Activated T-cell treated with anti-CD3 and anti-CD28 coated beads, Interleukin-2, amount 50 U/mL, for 4 hours (primary cell): ENCODE measurements at regions not wholly inside any gene's neighbourhood (a gene's known extent, or its start where the extent isn't known, plus 50 kb on each side); places are given as distances from the start of the nearest gene placed in this dataset.
A peak's percentile ranks its signal among the peaks of the same experiment; 100 is the strongest.

Experiments used
- ATAC-seq, 2 donors: fragments of 200-7000 bp; cut with Tn5 transposase; one replicate each; pipeline ENCODE4 v1.10.0; 2021
- DNase-seq: peaks from one replicate; pipeline ENCODE4 v3.0.0-alpha.2; 2020
- H3K27me3 Mint-ChIP-seq: one replicate; pipeline ENCODE4 v1.8.0; 2021; ENCODE audit warnings: low read depth, mixed read lengths
- H3K36me3 Mint-ChIP-seq: one replicate; pipeline ENCODE4 v1.8.0; 2022; ENCODE audit warnings: mixed read lengths; ENCODE audit not compliant: insufficient read depth
- H3K4me1 Mint-ChIP-seq: one replicate; pipeline ENCODE4 v1.8.0; 2021; ENCODE audit warnings: low read depth, mixed read lengths
- H3K4me3 Mint-ChIP-seq: one replicate; pipeline ENCODE4 v1.8.0; 2021; ENCODE audit warnings: mild to moderate bottlenecking, moderate library complexity, mixed read lengths
- H3K9me3 Mint-ChIP-seq: one replicate; pipeline ENCODE4 v1.8.0; 2021; ENCODE audit warnings: mixed read lengths

DNA sequence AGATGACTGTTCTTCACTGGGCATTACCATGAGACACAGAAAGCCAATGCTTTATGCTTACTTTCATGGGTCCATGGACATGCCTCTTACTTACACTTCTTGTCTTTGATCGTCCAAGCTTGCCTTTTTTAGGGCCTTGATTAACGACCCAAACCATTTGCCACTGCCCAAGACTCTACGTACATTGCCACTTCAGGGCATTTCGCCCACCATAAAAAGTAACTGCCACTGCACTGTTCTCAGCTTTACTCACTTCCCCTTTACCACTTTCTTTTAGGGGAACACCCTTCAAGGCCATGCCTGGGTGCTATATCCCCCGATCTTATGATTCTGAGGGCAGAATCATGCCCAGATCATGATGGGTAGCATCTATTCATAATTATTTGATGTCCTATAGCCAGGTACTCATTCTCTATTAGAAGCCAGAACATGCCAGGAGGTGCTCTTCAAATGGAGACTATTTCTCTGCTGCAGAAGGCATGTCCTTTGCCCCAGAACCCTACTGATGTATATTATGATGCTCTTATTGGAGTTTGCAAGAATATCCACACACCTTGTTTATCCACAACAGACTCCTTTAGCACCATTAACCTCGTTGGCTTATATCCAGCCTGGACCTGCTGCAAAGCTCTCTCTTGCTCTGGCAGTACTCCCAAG, 64.1 kb upstream of the RAD23B start:
- no peaks in the 10 kb centered on the region for H3K9me3 Mint-ChIP-seq
- H3K36me3 Mint-ChIP-seq: no peaks in the 10 kb centered on the region

DNA sequence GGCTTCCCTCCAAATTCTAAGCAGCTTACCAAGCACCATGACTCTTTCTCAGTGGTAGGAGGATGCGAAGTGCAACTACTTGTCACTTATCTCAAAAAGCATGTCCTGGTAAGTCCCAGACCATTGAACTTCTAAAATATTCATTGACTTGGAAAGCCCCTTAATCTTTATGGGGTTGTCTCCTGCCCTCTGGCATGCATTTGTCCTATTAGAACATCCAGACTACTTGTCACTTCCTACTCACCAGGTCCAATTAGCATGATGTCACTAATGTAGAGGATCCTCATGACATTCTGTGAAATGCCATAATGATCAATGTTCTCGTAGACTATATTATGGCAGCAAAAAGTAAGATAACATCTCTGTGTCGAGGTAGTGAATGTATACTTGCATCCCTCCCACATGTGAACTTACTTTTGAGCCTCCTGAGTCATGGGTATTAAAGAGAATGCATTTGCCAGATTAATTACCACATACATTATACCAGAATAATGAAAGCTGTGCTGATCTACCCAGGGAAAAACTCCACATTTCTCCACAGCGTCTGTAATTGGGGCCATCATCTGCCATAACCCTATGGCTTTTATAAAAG, 63.5 kb upstream of the RAD23B start:
- ATAC-seq: peak in 1 of 2 donors; percentile 41

More for the DNA sequence above, 64.1 kb upstream of the RAD23B start:
- Mint-ChIP-seq H3K27me3 (peaks cover 2% of the 10 kb centered on the region), H3K4me1 (peaks cover under 1% of the 10 kb centered on the region), H3K4me3 (no peak overlapping the region)
- no peak for DNase-seq
- ATAC-seq: no peak

DNA sequence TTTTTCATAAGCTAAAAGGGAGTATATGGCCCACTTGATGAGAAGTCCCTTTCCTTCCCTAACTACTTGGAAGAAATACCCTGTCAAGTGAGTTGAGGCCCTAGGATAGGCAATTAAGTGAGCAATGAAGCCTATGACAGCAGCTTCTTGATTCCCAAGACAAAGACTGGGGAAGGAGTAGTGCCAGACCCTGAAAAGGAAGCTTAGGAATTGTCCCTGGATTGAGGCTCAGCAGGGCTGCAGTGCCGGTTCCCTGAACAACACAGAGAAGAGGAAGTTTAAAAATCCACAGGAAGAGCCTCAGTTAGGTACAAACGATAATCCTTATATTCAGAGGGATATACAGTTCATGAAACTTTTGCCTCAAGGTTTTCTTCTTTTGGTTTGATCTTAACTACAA, 61.8 kb upstream of the RAD23B start:
- peaks cover 2% of the 10 kb centered on the region for H3K27me3 Mint-ChIP-seq
- no peaks in the 10 kb centered on the region for H3K9me3 Mint-ChIP-seq
- no peak overlapping the region for H3K4me3 Mint-ChIP-seq
- ATAC-seq (no peak), DNase-seq (no peak)
- no peaks in the 10 kb centered on the region for H3K4me1 Mint-ChIP-seq
- H3K36me3 Mint-ChIP-seq: no peaks in the 10 kb centered on the region

More for the DNA sequence above, 63.5 kb upstream of the RAD23B start:
- Mint-ChIP-seq H3K4me1 (no peaks in the 10 kb centered on the region), H3K27me3 (peaks cover 2% of the 10 kb centered on the region), H3K9me3 (no peaks in the 10 kb centered on the region), H3K4me3 (no peak overlapping the region), H3K36me3 (no peaks in the 10 kb centered on the region)
- DNase-seq: no peak

DNA sequence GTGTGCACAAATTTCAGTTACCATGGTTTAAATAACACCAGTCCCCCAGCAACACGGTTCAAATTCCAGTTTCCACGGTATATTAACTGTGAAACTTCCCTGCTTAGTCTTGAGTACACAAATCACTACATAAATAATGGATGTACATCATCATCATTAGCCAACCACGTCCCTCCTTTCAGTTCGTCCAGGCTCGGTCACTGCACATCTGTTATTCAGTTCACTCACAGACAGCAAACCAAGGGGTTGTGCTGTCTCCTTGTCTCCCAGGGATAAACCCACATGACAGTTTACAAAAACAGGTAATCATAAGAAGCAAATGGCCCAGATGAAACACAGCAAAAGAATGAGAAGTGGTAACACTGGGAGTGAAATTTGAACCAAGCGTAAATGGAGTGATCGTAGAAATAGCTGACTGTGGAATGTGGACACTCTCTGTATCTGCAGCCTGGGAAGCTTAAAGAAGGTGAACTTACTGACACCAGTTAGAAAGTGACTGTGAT, 61.0 kb upstream of the RAD23B start:
- ATAC-seq (no peak), DNase-seq (no peak)
- Mint-ChIP-seq H3K9me3 (no peaks in the 10 kb centered on the region), H3K4me1 (no peaks in the 10 kb centered on the region), H3K27me3 (peaks cover 3% of the 10 kb centered on the region), H3K36me3 (no peaks in the 10 kb centered on the region), H3K4me3 (no peak overlapping the region)

DNA sequence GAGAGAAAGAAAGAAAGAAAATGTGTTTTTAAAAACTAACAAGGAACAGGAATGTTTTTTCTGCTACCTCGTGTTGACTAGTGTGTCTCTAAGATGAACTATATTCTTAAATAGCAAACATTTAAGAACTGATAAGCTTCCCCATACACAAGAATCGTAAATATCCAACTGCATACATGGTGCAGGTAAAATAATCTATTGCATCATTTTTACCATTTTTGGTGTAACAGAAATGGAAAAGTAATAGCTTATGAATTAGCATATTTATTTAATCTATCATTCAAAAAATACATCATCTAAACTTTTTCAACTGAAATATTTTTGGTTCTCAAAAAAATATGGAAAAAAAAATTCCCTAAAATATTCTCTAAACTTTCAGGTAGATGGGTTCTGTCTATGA, 59.7 kb upstream of the RAD23B start:
- ATAC-seq: no peak
- Mint-ChIP-seq H3K9me3 (no peaks in the 10 kb centered on the region), H3K36me3 (no peaks in the 10 kb centered on the region), H3K4me3 (no peak overlapping the region), H3K27me3 (peaks cover 9% of the 10 kb centered on the region), H3K4me1 (no peaks in the 10 kb centered on the region)
- no peak for DNase-seq

DNA sequence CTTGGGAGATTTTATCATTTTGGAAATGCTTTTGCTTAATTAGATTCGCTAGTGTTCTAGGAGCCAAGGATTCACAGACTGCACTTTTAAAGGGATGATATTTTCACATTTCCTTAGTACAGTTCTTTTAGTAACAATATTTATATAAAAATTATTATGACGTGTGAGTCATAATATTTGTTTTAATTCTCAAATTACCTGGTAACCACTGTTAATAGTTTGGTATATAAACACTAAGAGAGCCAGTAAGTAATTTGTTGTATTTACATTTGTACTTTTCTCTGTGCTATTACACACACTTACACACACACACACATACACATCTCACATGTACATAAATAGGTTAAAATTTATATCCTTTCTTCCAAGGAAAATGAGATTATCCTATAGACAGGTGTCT, 58.8 kb upstream of the RAD23B start:
- H3K36me3 Mint-ChIP-seq: no peaks in the 10 kb centered on the region
- DNase-seq (no peak), ATAC-seq (no peak)
- peaks cover 16% of the 10 kb centered on the region for H3K27me3 Mint-ChIP-seq
- H3K9me3 Mint-ChIP-seq: no peaks in the 10 kb centered on the region
- no peaks in the 10 kb centered on the region for H3K4me1 Mint-ChIP-seq
- H3K4me3 Mint-ChIP-seq: no peak overlapping the region

DNA sequence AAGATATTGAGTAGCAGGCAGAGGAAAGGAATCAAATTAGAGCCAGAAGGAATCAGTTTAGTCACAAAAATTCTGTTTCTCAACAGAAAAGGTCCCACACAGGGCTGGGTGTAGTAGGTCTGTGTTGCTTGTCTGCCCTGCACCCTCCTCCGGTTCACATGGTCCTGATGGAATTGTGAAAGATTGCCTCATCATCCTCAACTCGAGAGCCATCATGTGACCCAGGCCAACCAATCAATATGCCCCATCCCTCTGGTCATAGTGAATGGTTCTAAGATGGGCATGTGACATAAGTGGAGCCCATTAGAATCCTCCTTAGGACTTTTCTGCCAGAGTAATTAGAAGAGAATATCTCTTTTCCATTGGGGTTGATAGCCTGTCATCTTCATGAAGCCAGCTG, 56.7 kb upstream of the RAD23B start:
- peaks cover 25% of the 10 kb centered on the region for H3K27me3 Mint-ChIP-seq

DNA sequence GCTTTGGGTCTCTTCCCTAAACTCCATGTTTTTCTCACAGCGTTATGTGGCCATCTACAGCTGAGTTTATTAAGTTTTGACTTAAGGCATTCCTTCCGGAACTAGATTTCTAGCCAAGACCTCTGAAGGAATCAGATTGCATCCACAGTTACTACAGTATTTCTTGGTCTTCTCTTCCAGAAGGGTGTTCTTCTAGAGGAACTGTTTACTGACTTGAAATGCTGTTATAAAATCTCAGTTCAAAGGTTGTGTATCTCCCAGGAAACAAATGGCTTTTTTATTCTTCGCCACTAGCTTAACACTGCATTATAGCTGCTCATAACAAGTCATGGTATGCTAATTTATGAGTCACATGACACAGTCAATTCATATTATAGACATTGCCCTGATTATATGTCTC, 55.3 kb upstream of the RAD23B start:
- DNase-seq (no peak), ATAC-seq (no peak)
- peaks cover 25% of the 10 kb centered on the region for H3K27me3 Mint-ChIP-seq
- H3K4me1 Mint-ChIP-seq: no peaks in the 10 kb centered on the region
- no peak overlapping the region for H3K4me3 Mint-ChIP-seq
- H3K36me3 Mint-ChIP-seq: no peaks in the 10 kb centered on the region
- no peaks in the 10 kb centered on the region for H3K9me3 Mint-ChIP-seq

More for the DNA sequence above, 56.7 kb upstream of the RAD23B start:
- Mint-ChIP-seq H3K9me3 (no peaks in the 10 kb centered on the region), H3K4me1 (no peaks in the 10 kb centered on the region), H3K4me3 (no peak overlapping the region), H3K36me3 (no peaks in the 10 kb centered on the region)
- DNase-seq: no peak
- ATAC-seq: no peak

DNA sequence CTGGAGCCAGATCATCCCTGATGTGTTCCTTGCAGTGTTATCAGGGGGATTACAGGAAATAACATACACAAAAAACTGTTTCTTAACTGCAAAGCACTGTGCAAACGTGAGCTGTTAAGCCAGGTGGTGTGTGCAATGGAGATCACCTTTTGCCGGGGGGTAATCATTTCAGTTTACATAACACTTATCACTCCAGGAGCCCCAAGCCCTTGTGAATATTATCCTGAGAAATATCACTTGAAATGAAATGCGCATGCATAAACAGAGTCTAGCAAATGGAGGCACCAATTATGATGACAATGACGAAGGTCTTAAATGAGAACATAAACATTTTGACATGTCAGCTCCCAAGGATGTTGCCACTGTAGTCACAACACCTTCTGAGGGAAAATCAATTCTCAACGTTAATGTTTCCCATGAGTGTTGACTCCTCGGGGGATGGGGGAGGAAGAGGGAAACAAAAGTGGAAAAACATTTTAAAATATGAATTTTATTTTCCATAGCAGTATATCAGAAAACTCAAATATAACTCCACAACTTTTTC, 54.5 kb upstream of the RAD23B start:
- no peaks in the 10 kb centered on the region for H3K9me3 Mint-ChIP-seq
- H3K4me1 Mint-ChIP-seq: no peaks in the 10 kb centered on the region
- no peaks in the 10 kb centered on the region for H3K36me3 Mint-ChIP-seq
- DNase-seq (no peak), ATAC-seq (no peak)
- H3K27me3 Mint-ChIP-seq: peaks cover 29% of the 10 kb centered on the region
- H3K4me3 Mint-ChIP-seq: no peak overlapping the region

DNA sequence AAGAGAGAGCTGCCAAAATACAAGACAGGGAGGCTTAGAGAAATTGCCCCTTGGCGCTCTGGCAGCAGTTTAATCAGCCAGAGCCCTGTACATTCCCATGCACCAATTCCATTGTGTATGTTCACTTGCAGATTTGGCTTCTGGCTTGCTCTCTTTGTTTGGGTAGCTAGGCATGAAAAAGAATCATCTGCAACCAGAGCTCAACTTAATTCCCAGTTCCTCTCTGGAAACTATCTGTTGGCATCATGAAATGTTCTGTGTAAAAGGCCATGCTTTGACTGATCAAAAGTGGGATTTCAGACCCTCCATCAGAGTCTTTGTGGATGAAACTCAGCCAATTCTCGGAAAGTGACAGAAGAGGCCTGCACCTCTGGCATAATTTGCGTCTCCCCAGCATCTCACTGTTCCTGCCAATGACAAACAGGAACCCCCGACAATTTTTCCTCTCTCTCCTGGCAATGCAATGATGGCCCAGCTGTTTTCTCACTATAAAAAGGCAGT, 53.8 kb upstream of the RAD23B start:
- no peaks in the 10 kb centered on the region for H3K9me3 Mint-ChIP-seq
- no peaks in the 10 kb centered on the region for H3K4me1 Mint-ChIP-seq
- ATAC-seq: no peak
- no peaks in the 10 kb centered on the region for H3K36me3 Mint-ChIP-seq
- H3K27me3 Mint-ChIP-seq: peaks cover 30% of the 10 kb centered on the region
- DNase-seq: no peak
- no peak overlapping the region for H3K4me3 Mint-ChIP-seq
